Suprapubic skin (tissue), 3 donors: ENCODE measurements at regions not wholly inside any gene's neighbourhood (a gene's known extent, or its start where the extent isn't known, plus 50 kb on each side); places are given as distances from the start of the nearest gene placed in this dataset.

Experiments used
- POLR2AphosphoS5 ChIP-seq, 3 donors: sonication (generic); formaldehyde crosslinking; IDR thresholded peaks; one replicate each; pipeline ENCODE4 v1.6.1; 2017; ENCODE audit warnings: antibody characterized with exemption in 3 of 3
- TF ChIP-seq, protein P1 (sequence below), 2 donors: fragments of 200-600 bp in 1 of 2; fragments of 450-650 bp in 1 of 2; sonication (generic) in 1 of 2; IDR thresholded peaks; one replicate each; pipeline ENCODE4 v1.5.1; 2016 to 2019; ENCODE audit warnings: antibody characterized with exemption in 2 of 2, mild to moderate bottlenecking in 1 of 2, moderate library complexity in 1 of 2

DNA sequence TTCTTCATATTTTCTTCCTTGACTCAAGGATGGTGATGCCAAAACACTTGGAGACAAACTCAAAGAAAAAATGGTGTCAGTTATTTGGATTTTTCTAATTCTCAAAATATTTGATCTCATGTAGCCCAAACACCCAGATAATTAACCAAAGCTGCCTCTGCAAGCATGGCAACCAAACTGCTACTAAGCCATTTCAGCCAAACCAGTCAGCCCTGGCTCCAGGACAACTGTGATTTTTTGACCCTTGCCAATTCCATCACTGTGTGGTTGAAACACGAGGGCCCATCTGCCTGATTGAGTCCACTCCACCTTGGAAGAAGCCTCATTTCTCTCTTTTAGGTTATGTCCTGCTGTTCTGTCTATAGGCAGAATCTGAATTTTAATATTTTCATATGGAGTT lies 277.4 kb downstream of the BLID start:
- TF ChIP-seq, protein P1, sequence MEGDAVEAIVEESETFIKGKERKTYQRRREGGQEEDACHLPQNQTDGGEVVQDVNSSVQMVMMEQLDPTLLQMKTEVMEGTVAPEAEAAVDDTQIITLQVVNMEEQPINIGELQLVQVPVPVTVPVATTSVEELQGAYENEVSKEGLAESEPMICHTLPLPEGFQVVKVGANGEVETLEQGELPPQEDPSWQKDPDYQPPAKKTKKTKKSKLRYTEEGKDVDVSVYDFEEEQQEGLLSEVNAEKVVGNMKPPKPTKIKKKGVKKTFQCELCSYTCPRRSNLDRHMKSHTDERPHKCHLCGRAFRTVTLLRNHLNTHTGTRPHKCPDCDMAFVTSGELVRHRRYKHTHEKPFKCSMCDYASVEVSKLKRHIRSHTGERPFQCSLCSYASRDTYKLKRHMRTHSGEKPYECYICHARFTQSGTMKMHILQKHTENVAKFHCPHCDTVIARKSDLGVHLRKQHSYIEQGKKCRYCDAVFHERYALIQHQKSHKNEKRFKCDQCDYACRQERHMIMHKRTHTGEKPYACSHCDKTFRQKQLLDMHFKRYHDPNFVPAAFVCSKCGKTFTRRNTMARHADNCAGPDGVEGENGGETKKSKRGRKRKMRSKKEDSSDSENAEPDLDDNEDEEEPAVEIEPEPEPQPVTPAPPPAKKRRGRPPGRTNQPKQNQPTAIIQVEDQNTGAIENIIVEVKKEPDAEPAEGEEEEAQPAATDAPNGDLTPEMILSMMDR (IDR thresholded peaks at IDR 0.05): no peak
- no peak for TF ChIP-seq POLR2AphosphoS5 (IDR thresholded peaks at IDR 0.05)
